ENCODE measurements at regions not wholly inside any gene's neighbourhood (a gene's known extent, or its start where the extent isn't known, plus 50 kb on each side); places are given as distances from the start of the nearest gene placed in this dataset.

DNA sequence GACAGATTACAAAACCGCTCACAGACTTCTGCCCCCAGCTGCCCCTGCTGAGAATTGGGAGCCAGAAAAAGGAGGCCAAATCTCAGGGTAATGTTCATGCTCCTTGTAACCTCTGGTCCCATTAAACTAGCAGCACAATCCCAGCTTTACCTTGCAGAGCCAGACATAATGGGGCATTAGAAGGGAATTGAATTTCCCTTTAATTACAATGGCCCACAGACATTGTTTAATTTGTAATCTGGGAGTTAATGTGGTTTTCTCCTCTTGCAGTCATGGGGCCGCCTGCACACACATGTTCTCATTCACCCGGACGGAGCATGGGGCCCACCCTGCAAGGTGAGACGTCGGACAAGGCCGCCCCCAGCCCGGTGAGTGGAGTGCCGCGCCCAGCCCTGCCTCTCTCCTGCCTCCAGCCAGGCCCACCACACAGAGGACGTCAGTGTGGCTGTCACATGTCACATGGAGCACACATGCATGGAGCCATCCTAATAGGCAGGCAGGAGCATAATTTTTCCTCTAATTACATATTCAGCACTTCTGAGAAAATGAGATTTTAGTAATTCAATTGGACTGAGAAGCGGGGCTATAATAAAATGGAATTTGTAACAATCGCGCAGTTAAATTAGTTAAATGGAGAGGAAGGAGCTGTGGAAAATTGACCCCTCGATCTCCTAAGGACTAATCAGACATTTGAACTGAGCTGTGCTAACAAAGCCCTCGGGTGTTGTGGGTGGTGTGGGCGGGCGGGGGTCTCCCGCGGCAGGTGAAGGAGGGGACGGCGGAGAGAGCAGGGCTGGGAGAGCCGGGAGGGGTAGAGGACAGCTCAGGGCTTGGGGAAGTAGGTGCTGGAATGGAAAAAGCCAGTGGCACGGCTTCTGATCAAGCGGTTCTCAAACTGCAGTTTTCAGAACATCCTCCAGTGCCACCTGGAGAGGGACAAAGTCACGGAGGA is 87.7 kb downstream of the ENGASE start:
- in situ Hi-C loops (cut with HindIII; ENCODE audit: extremely low pct_ligation_motif_present, low pct_unique_long_range_greater_than_20kb) (no loop called here), intact Hi-C loops (cut with micrococcal nuclease; ENCODE audit: unreplicated experiment) (no loop called here)
- H3K4me2 ChIP-seq (ENCODE audit: low read depth, low read length) = no peak overlapping the region
- CTCF ChIA-PET (ENCODE audit: low intra/inter-chr PET ratio, low total read pairs) = no interaction called here
- 17% methylated on average over 25 of the region's 26 CpGs for WGBS (ENCODE audit: low lambda C conversion rate)
- H3K79me2 ChIP-seq (ENCODE audit: insufficient read depth, low read length) = no peaks in the 10 kb centered on the region
- no peak overlapping the region for H3K4me3 ChIP-seq (replicated peaks in 1 of 3; ENCODE audit: insufficient read depth in 1 of 3, low read depth in 2 of 3, low read length in 3 of 3)
- no peaks in the 10 kb centered on the region for H3K9me3 ChIP-seq (ENCODE audit: low read length)
- no peak for TF ChIP-seq ZNF720 (CRISPR knock-in tag; IDR thresholded peaks at IDR 0.05)
- TF ChIP-seq IRF2 (CRISPR knock-in tag; IDR thresholded peaks at IDR 0.05) = no peak
- FAIRE-seq (no peak), ATAC-seq (no peak), DNase-seq (ENCODE audit: low spot score) (no peak)
- no peaks in the 10 kb centered on the region for H3K4me1 ChIP-seq (ENCODE audit: insufficient read depth, low read length)
- H3K27me3 ChIP-seq (ENCODE audit: control insufficient read depth in 1 of 2, insufficient read depth in 2 of 2, low read length in 2 of 2) = peaks cover 58 to 98% of the 10 kb centered on the region in 2 experiments
- no peak overlapping the region for H3K9ac ChIP-seq (ENCODE audit: insufficient read depth, low read depth, low read length)
- H3K27ac ChIP-seq (ENCODE audit: extremely low read length, insufficient read depth, low read length) = no peak overlapping the region
- POLR2A ChIA-PET = no interaction called here
- no peak overlapping the region for H2AFZ ChIP-seq (ENCODE audit: low read length)
- H4K20me1 ChIP-seq (ENCODE audit: insufficient read depth, low read length) = no peaks in the 10 kb centered on the region; the same call in 1 of the 2 replicates
- no peaks in the 10 kb centered on the region for H3K36me3 ChIP-seq (replicated peaks in 1 of 2; ENCODE audit: control insufficient read depth in 1 of 2, insufficient read depth in 2 of 2, low read length in 2 of 2)
- BruUV-seq (replicated peaks) = no TSS peak

GRCh38 chr17:79160980-79161636 is 86.5 kb downstream of the ENGASE start:
- no peak overlapping the region for H2AFZ ChIP-seq (ENCODE audit: low read length)
- no peaks in the 10 kb centered on the region for H3K79me2 ChIP-seq (ENCODE audit: insufficient read depth, low read length)
- no peak overlapping the region for H3K4me3 ChIP-seq (replicated peaks in 1 of 3; ENCODE audit: insufficient read depth in 1 of 3, low read depth in 2 of 3, low read length in 3 of 3)
- no peak for FAIRE-seq
- H3K9me3 ChIP-seq (ENCODE audit: low read length) = no peaks in the 10 kb centered on the region
- no peak overlapping the region for H3K27ac ChIP-seq (ENCODE audit: extremely low read length, insufficient read depth, low read length)
- H3K4me2 ChIP-seq (ENCODE audit: low read depth, low read length) = no peak overlapping the region
- WGBS (ENCODE audit: low lambda C conversion rate) = 13% methylated on average over 7 of the region's 14 CpGs
- no peak for ATAC-seq
- H3K4me1 ChIP-seq (ENCODE audit: insufficient read depth, low read length) = no peaks in the 10 kb centered on the region
- intact Hi-C loops (cut with micrococcal nuclease; ENCODE audit: unreplicated experiment) = no loop called here
- no peaks in the 10 kb centered on the region; the same call in 1 of the 2 replicates for H4K20me1 ChIP-seq (ENCODE audit: insufficient read depth, low read length)
- ChIA-PET POLR2A (no interaction called here), CTCF (ENCODE audit: low intra/inter-chr PET ratio, low total read pairs) (no interaction called here)
- H3K36me3 ChIP-seq (replicated peaks in 1 of 2; ENCODE audit: control insufficient read depth in 1 of 2, insufficient read depth in 2 of 2, low read length in 2 of 2) = no peaks in the 10 kb centered on the region
- DNase-seq (ENCODE audit: low spot score) = no peak
- in situ Hi-C loops (cut with HindIII; ENCODE audit: extremely low pct_ligation_motif_present, low pct_unique_long_range_greater_than_20kb) = no loop called here
- H3K9ac ChIP-seq (ENCODE audit: insufficient read depth, low read depth, low read length) = no peak overlapping the region
- 0 out of 2 replicates have a peak, but pooled peaks have one; percentile 4 for TF ChIP-seq GABPA (IDR thresholded peaks at IDR 0.05; ENCODE audit: low read depth, low read length)
- TF ChIP-seq GABPA (CRISPR knock-in tag; IDR thresholded peaks at IDR 0.05; ENCODE audit: low read depth) = peak; percentile 30; the same call in 1 of the 2 replicates
- TF ChIP-seq ZSCAN9 (CRISPR knock-in tag; IDR thresholded peaks at IDR 0.05; ENCODE audit: borderline replicate concordance) = no peak
- no peak for TF ChIP-seq TOPORS (CRISPR knock-in tag; IDR thresholded peaks at IDR 0.05)
- TF ChIP-seq ZNF180 (CRISPR knock-in tag; IDR thresholded peaks at IDR 0.05; ENCODE audit: borderline replicate concordance, low read depth) = no peak
- TF ChIP-seq THRA (CRISPR knock-in tag; IDR thresholded peaks at IDR 0.05; ENCODE audit: borderline replicate concordance) = no peak
- TF ChIP-seq KAT7 (CRISPR knock-in tag; IDR thresholded peaks at IDR 0.05; ENCODE audit: borderline replicate concordance) = no peak
- H3K27me3 ChIP-seq (ENCODE audit: control insufficient read depth in 1 of 2, insufficient read depth in 2 of 2, low read length in 2 of 2) = peaks cover 61 to 98% of the 10 kb centered on the region in 2 experiments
- no TSS peak for BruUV-seq (replicated peaks)

All from HepG2 (cell line).